GM21529 (cell line): ENCODE measurements at regions not wholly inside any gene's neighbourhood (a gene's known extent, or its start where the extent isn't known, plus 50 kb on each side); places are given as distances from the start of the nearest gene placed in this dataset.
"Not testable (repeated sequence)": the region's sequence is repeated elsewhere in the genome, so short reads cannot be mapped to it uniquely, and the experiment has no call there.

Experiments used
- ATAC-seq: cut with Tn5 transposase; IDR thresholded peaks from one replicate; pipeline ENCODE4 v1.9.1; 2021; ENCODE audit not compliant: unreplicated experiment

- no peak for ATAC-seq
These were observed 123.7 kb upstream of the KIF26B start for GRCh38 chr1:245031041-245031440.

GRCh38 chr1:245026247-245026646 lies 128.5 kb upstream of the KIF26B start:
- ATAC-seq = no peak

DNA sequence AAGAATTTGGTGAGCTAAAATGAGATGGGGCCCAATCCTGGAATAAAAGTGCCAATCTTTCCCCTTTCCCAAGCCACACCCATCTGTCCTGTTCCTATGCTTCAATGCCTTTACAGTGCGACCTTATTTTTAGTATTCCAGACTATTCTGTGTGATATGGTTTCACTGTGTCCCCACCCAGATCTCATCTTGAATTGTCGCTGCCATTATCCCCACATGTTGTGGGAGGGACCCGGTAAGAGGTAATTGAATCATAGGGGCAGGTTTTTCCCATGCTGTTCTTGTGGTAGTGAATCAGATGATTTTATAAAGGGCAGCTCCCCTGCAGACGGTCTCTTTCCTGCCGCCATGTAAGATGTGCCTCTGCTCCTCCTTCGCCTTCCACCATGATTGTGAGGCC lies 129.3 kb upstream of the KIF26B start:
- ATAC-seq = no peak

- ATAC-seq = no peak
These were observed 131.6 kb upstream of the KIF26B start for GRCh38 chr1:245023222-245023621.

GRCh38 chr1:245019910-245020486 lies 134.8 kb upstream of the KIF26B start:
- ATAC-seq = no peak

DNA sequence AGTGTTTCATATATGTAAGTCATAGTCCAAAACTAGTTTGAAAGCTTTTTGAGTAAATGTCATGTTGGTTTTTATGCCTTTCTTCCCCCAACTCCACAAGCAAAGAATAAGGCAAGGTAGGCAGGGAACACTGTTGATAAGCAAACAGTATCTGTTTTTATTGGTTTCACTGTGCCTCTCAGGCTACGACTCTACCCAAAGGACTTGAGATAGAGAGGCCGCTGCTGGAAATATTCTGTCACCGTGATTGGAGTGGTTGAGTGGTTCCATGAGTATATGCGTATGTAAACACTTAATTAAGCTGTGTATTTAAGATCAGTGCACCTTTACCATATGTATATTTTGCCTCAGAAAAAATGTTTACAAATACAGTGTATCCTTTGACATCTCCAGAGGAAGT lies 138.1 kb upstream of the KIF26B start:
- ATAC-seq = no peak

DNA sequence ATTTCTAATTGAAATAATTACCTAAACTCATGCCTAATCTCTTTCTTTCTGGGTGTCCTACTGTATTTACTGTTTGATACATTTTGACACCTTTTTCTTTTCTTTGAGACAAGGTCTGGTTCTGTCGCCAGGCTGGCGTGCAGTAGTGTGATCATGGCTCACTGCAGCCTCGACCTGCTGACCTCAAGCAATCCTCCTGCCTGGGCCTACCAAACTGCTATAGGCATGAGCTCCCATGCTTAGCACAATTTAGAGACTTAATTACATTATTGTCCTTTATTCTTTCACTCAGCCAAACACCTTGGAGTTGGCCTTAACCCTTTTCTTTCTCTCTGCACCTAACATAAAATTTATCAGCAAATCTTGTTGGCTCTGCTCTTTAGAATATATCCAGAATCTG lies 139.8 kb upstream of the KIF26B start:
- ATAC-seq = no peak

DNA sequence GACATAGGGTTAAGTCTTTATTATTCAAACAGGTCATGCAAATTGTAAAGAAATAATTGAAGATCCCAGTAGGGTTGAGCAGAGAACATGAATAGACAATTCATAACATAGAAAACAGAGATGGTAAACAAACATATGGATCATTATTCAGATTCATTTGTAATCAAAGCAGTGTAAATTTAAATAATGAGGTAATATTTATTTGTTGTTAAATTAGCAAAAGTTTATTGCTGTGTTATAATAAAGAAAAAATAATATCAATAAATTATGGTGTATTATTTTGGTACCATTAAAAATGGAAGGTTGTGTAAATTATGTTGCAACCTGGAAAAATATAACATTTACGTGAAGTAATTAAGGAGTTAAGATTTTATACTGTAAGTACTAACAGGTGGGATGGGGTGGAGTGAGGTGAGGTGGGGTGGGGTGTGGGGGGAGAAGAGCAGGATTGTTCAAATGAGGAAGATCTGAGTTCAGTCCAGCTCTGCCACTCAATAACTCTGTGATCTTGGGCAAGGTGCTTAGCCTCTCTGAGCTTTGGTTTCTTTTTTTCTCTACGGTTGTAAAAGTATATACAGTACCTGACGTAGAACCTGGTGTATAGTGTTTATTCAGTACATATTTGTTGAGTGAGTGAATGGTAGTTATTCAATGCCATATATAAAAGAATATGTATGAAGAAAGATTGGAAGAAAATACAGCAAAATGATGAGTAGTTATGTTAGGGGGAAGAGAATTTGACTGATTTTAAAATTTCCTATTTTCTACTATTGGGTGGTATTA lies 140.3 kb upstream of the KIF26B start:
- ATAC-seq = no peak

GRCh38 chr1:245010018-245010614 lies 144.7 kb upstream of the KIF26B start:
- no peak for ATAC-seq

DNA sequence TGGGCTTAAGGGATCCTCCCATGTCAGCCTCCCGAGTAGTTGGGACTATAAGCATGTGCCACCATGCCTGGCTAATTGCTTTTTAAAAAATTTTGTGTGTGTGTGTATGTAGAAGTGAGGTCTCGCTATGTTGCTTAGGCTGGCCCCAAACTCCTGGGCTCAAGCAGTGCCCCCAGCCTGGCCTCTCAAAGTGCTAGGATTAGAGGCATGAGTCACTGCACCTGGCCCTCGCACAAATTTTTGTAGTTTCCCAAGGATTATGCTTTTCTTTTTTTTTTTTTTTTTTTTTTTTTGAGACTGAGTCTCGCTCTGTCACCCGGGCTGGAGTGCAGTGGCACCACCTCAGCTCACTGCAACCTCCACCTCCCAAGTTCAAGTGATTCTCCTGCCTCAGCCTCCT lies 144.4 kb upstream of the HNRNPU start:
- ATAC-seq = no peak

DNA sequence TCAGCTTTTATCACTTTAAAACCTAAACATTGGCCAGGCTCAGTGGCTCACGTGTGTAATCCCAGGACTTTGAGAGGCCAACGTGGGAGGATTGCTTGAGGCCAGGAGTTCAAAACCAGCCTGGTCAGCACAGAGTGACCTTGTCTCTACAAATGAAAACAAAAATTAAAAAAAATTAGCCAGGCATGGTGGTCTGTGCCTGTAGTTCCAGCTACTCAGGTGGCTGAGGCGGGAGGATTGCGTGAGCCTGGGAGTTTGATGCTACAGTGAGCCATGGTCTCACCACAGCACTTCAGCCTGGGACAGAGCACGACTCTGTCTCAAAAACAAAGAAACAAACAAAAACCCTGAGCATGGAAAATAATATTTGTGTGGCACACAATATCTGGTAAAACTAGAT lies 143.5 kb upstream of the HNRNPU start:
- ATAC-seq = no peak

GRCh38 chr1:245003246-245003645 lies 138.9 kb upstream of the HNRNPU start:
- no peak for ATAC-seq

DNA sequence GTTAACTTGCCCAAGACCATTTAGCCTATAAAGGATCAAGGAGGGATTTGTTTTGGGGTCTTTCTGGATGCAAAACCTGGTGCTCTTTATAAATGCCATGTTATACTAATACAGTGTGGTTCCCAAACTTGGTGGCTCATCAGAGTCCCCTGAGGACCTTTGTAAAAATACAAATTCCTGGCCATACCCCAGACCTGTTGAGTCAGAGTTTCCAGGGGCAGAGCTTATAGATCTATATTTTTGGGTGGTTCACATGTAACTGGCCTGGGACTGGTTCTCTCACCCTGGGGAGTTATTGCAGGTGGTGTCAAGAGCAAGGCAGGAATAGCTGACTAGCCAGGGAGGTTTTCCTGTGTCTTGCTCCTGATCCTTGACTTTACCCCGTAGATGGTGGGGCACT lies 136.9 kb upstream of the HNRNPU start:
- ATAC-seq = no peak

DNA sequence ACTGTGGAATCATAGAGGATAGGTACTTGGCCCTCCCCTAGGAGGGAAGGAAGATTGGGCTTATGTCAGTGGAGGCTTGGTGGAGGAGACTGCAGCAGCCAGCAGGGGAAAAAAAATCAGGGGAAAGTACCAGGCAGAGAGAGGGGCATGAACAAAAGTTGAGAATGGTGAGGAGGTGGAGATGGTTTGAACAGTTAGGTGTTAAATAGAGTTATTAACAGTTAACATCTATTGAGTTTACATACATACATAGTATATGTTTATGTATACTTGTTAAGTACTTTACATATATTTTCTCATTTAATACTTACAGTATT lies 136.5 kb upstream of the HNRNPU start:
- ATAC-seq = peak; percentile 56

- not testable (repeated sequence) for ATAC-seq
These were observed 135.3 kb upstream of the HNRNPU start for GRCh38 chr1:244999644-245000043.

DNA sequence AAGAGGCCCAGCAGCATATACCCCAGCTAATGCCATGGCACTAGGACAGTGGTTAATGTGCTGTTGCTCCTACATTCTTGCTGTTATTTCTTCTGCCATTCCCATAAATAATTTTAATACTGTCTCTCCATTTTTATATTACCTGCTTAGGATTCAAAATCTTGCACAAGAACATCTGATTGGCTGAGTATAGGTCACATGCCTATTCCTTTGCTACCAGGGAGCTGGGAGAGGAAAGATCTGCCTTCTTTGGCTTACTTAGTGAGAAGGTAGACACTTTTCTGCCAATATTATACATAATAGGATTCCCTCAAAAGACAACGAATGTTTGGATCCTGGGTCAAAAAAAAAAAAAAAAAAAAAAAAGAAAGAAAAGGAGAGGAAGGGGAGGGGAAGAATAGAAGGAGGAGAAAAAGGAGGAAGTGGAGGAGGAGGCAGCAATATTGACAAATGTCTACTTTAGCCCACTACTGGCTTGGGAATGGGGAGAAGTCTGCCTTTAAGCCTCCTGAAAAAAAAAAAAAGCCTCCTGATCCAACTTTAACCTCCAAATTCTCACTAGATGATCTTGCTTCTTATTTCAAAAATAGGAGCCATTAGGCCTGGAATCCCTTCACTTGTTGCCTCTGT lies 134.5 kb upstream of the HNRNPU start:
- ATAC-seq = no peak

DNA sequence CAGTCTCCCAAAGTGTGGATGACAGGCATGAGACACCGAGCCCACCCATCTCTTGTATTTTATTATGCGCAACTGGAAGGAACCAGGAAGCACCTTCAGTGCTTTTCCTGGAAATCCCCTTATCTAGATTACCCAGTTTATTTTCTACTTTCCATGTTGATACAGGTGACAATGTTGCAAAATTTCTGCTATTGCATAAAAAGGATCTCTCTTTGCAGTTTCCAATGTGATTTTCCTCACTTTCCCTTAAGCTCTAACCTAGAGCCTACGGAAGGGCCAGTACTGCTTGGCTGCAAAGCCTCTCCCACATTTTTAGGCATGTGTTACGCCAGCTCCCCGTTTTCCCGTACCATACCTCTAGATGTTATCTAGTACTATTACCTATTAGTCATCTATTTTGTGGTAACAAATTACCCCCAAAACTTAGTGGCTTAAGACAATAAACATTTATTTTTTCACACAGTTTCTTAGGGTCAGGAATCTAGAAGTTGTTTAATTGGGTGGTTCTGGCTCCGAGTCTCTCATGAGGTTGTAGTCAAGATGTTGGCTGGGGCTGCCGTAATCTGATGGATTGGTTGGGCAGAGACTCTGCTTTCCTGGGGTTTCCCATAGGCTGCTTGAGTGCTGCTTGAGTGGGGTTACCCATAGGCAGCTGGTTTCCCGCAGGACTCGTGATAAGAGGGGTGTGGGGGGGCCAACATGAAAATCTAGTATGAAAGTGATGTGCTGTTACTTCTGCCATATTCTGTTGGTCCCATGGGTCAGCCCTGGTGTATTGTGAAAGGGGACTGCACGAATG lies 131.5 kb upstream of the HNRNPU start:
- no peak for ATAC-seq

DNA sequence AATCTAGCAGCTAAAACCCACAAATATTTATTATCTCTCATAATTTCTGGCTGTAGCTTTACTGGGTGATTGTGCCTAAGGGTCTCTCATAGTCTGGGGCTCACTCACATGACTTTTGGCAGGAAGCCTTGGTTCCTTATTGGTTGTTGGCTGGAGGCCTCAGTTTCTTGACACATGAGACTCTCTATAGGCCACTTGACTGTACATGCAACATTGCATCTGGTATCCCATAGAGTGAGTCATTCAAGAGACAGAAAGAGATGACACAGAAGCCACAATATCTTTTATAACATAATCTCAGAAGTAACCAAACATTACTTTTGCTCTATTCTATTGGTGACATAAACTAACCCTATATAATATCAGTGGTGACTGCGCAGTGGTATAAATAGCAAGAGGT lies 128.5 kb upstream of the HNRNPU start:
- ATAC-seq = no peak

DNA sequence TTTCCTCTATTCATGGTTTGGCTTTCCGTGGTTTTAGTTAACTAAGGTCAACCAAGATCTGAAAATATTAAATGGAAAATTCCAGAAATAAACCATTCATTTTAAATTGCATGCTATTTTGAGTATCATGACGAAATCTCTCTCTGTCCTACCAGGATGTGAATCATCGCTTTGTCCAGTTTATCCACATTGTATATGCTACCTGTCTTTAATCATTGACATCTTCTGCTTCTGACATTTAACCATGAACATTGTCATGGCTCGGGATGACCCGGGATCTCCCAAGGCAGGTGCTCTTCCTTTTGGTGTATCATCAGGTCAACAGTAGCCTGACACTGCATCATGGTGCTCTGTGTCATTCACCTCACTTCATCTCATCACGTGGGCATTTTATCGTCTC lies 125.5 kb upstream of the HNRNPU start:
- no peak for ATAC-seq

DNA sequence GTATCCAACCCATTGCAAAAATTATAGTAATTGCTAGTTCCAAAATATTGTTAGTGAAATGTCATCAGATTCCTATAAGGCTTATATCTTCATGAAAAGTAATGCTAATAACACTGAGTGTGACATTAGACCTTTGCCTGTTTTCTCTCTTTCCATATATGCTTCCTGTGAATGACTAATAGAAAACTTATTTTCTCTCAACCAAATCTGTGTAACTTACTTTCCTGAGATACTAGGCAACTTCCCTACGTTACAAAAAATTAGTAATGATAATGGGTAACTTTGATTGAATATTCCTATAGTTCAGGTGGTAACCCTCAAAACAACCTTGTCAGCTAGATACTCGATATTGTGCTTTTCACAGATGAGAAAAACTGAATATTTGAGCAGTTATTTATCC lies 124.2 kb upstream of the HNRNPU start:
- no peak for ATAC-seq

DNA sequence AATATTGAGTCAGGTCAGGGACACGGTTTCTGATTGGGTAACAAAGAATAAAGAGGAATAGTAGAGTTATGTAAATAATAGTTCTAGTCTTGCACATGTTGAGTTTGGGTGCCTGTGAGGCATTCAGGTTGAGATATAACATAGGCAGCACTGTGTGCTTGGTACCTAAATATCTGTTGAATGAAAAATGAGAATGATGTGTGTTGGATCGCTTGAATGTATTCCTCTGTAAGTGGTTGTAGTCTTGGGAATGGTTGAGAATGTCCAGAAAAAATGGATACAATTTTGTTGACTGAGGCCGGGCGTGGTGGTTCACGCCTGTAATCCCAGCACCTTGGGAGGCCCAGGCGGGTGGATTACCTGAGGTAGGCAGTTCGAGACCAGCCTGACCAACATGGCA lies 116.3 kb upstream of the HNRNPU start:
- no peak for ATAC-seq
